ENCODE measurements at regions not wholly inside any gene's neighbourhood (a gene's known extent, or its start where the extent isn't known, plus 50 kb on each side); places are given as distances from the start of the nearest gene placed in this dataset.

DNA sequence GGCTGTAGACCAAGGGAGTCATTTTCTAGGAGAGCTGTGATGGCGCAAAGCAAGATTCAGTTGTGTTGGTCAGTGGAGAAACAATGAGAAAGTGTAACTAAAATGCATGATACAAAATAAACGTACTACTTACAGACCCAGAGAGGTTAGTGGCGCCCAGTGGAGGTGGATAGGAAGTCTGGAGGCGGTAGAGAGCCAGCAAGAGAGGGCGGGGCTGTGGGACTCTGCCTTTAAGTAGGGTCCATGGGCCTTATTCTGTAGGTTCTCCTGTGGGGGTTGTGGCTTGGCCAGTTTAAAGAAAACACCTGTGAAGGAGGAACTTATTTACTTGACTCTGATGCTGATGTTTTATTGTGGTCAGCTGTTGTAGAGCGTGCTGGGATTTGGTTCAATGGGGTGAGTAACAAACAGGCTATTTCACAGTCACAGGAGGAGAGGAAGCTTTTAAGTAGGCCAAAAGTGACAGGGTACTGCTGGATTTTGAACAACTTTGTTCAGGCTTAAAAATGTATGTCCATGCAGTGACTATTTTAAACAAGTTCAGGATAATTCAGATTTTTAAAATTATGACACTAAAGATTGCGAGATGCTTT is 1097.7 kb downstream of the TMTC2 start:
- no peak for TF ChIP-seq RCOR1 (IDR thresholded peaks at IDR 0.05; ENCODE audit: insufficient replicate concordance, low read length)
- TF ChIP-seq, protein P1, sequence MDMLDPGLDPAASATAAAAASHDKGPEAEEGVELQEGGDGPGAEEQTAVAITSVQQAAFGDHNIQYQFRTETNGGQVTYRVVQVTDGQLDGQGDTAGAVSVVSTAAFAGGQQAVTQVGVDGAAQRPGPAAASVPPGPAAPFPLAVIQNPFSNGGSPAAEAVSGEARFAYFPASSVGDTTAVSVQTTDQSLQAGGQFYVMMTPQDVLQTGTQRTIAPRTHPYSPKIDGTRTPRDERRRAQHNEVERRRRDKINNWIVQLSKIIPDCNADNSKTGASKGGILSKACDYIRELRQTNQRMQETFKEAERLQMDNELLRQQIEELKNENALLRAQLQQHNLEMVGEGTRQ (IDR thresholded peaks at IDR 0.05; ENCODE audit: low read depth, low read length) = no peak
- TF ChIP-seq, protein P2, sequence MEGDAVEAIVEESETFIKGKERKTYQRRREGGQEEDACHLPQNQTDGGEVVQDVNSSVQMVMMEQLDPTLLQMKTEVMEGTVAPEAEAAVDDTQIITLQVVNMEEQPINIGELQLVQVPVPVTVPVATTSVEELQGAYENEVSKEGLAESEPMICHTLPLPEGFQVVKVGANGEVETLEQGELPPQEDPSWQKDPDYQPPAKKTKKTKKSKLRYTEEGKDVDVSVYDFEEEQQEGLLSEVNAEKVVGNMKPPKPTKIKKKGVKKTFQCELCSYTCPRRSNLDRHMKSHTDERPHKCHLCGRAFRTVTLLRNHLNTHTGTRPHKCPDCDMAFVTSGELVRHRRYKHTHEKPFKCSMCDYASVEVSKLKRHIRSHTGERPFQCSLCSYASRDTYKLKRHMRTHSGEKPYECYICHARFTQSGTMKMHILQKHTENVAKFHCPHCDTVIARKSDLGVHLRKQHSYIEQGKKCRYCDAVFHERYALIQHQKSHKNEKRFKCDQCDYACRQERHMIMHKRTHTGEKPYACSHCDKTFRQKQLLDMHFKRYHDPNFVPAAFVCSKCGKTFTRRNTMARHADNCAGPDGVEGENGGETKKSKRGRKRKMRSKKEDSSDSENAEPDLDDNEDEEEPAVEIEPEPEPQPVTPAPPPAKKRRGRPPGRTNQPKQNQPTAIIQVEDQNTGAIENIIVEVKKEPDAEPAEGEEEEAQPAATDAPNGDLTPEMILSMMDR (conservative IDR thresholded peaks at IDR 0.05; ENCODE audit: low read depth, low read length) = no peak
- TF ChIP-seq RAD21 (IDR thresholded peaks at IDR 0.05; ENCODE audit: low read length) = no peak
- TF ChIP-seq MAFK (IDR thresholded peaks at IDR 0.05; ENCODE audit: low read depth, low read length) = no peak
- TF ChIP-seq POLR2A (IDR thresholded peaks at IDR 0.05; ENCODE audit: low read depth, low read length) = no peak

All from IMR-90 (cell line).